Bronchial epithelial cell (primary cell): ENCODE measurements at regions not wholly inside any gene's neighbourhood (a gene's known extent, or its start where the extent isn't known, plus 50 kb on each side); places are given as distances from the start of the nearest gene placed in this dataset.
A peak's percentile ranks its signal among the peaks of the same experiment; 100 is the strongest.

ENCODE experiments used
- DNase-seq: peaks from one replicate; pipeline ENCODE4 v3.0.0-alpha.2; 2010; ENCODE audit warnings: low read depth
- FAIRE-seq: peaks from 2 replicates; lab custom pipeline; 2011; peaks lifted over from hg19 to GRCh38; lab: Jason Lieb, UNC
- H3K27me3 ChIP-seq: 2 replicates; pipeline ENCODE4 v1.5.1; 2011; ENCODE audit warnings: low read length; ENCODE audit not compliant: control insufficient read depth, insufficient read depth
- H3K36me3 ChIP-seq: 2 replicates; pipeline ENCODE4 v1.5.1; 2011; ENCODE audit warnings: low read length; ENCODE audit not compliant: control insufficient read depth, insufficient read depth
- H3K4me3 ChIP-seq: 2 replicates; pipeline ENCODE4 v1.5.1; 2011; ENCODE audit warnings: mild to moderate bottlenecking, low read depth, low read length, control low read depth
- CTCF ChIP-seq: IDR thresholded peaks from 2 replicates; pipeline ENCODE4 v1.5.1; 2011; ENCODE audit warnings: mild to moderate bottlenecking, moderate library complexity, low read length, control low read depth, inconsistent platforms; ENCODE audit not compliant: insufficient read depth, severe bottlenecking

DNA sequence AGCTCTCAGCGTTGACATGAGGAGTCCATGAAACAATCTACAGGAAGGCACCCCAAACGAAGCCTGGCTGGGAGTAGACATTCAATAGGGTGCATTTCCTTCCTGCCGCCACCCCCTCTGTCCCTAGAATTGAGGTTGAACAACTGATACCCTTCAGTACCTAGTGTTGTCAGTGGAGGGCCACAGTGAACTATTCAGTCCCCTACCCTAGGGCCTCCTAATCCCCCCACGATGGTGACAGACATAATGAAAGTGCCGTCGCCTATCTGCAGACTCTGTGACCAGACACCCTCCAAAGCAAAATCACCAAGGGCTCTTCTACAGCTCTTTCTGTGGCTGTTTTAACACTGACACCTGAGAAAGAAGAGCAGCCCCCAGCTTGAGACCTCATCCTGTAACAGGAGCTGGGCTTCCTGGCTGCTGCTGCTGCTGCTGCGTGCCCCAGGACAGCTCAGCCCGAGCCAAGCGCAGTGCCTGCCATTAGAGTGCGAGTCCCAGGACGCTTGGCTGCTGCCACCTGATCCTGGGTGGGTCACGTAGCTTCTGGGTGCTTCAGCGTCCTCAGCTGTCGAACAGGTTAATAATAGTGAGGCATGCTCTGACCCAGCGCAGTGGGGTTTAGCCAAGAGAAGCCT is 183.0 kb downstream of the ZBTB18 start:
- Histone ChIP-seq H3K36me3 (no peaks in the 10 kb centered on the region), H3K4me3 (no peak overlapping the region), H3K27me3 (no peaks in the 10 kb centered on the region)
- peak; percentile 18 for FAIRE-seq
- TF ChIP-seq CTCF: no peak
- peak; percentile 13 for DNase-seq

DNA sequence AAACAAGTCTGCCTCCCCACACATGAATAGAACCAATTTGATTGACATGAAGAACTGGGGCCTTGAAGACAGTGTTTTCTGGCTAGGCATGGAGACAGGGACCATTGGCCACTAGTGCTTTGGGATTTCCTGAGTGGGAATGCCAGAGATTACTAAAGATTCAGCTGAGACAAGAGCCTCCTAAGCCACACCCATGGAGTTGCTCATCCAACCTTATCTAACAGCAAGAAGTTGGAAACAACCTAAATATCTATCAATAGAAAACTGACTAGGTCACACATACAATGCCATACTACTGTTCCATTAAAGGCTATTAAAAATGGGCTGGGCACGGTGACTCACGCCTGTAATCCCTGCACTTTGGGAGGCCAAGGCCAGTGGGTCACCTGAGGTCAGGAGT is 184.1 kb downstream of the ZBTB18 start:
- no peak for TF ChIP-seq CTCF
- DNase-seq (no peak), FAIRE-seq (no peak)
- no peak overlapping the region for H3K4me3 ChIP-seq
- H3K27me3 ChIP-seq: no peaks in the 10 kb centered on the region
- no peaks in the 10 kb centered on the region for H3K36me3 ChIP-seq

DNA sequence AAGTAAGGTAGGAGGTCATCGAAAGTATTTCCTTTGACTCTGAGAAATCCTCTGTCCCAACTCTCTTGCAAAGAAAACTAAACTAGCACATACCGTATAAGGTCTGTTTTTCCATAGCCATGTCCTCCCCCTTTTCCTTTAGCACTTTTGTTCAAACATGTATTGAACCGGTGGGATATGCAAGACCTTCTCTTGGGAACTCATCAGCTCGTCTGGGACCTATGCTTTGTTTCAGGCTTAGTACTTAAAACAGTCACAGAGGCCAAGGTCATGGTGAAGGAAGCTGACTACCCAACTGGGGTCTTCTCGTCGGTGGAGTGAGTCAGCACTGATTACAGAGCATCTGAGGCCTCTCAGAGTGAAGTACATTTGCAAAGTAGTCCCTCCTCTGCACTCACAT is 185.0 kb downstream of the ZBTB18 start:
- DNase-seq (no peak), FAIRE-seq (no peak)

DNA sequence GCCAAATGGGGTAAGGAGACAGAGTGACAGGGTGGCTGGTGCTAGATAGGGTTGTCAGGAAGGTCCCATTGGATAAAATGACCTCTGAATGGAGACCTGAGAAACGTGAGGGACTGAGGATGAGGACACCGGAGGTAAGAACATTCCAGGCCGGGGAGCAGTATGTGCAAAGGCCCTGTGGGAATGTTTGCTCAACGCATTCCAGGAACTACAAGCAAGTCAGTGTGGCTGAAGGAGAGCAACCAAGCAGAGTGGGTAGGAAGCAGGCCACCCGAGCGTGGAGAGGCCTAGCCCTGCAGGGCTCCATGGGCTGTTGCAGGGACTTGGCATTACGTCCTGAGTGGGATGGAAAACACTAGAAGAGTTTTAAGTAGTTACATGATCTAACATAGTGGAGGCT is 185.6 kb downstream of the ZBTB18 start:
- DNase-seq (no peak), FAIRE-seq (peak; percentile 50)
- no peaks in the 10 kb centered on the region for H3K27me3 ChIP-seq
- no peak for TF ChIP-seq CTCF
- no peak overlapping the region for H3K4me3 ChIP-seq
- H3K36me3 ChIP-seq: no peaks in the 10 kb centered on the region

More for the DNA sequence above, 185.0 kb downstream of the ZBTB18 start:
- Histone ChIP-seq H3K27me3 (no peaks in the 10 kb centered on the region), H3K36me3 (no peaks in the 10 kb centered on the region), H3K4me3 (no peak overlapping the region)
- TF ChIP-seq CTCF: no peak

DNA sequence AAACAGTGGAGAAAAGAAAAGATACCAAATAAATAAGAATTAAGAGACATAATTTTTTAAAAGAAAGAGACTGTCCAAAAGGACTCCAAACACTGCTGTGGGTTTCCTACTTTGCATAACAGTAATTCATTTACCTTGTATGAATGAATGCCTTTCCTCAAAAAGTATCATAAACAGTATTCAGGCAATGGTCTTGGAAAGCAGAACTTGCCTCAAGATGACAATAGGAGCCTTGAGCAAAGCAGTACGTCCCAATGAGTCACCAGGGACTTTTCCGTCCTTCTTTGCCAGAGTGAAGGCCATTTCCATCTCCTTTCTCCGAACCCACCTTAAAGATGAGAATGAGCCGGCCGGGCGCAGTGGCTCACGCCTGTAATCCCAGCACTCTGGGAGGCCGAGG is 186.4 kb downstream of the ZBTB18 start:
- Histone ChIP-seq H3K27me3 (no peaks in the 10 kb centered on the region), H3K4me3 (no peak overlapping the region), H3K36me3 (no peaks in the 10 kb centered on the region)
- no peak for DNase-seq
- no peak for FAIRE-seq
- no peak for TF ChIP-seq CTCF

DNA sequence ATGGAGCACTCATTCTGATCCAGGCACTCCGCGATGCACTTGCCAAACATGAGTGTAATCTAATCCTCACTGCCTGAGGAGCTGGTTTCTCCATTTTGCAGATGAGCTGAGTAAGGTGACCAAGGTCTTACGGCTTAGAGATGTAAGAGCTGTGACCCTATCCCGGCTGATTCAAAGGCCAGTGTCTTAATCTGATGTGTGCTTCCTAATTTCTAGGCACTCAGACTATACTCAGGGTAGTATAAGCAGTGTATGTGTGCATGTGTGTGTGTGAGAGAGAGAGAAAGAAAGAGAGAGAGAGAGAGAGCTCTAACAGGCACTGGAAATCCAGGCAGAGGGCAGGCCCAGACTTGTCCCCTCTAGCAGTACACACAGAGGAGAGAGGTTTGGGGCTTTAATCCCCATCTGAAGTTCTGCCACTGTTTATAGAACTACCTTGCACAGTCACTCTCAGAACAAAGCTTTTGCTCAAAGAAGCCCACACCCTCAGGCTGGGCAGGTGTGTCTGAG is 188.2 kb downstream of the ZBTB18 start:
- TF ChIP-seq CTCF: no peak
- no peak for FAIRE-seq
- Histone ChIP-seq H3K27me3 (no peaks in the 10 kb centered on the region), H3K36me3 (no peaks in the 10 kb centered on the region), H3K4me3 (no peak overlapping the region)
- peak; percentile 87 for DNase-seq
